NCI-H510A (cell line): ENCODE measurements at regions not wholly inside any gene's neighbourhood (a gene's known extent, or its start where the extent isn't known, plus 50 kb on each side); places are given as distances from the start of the nearest gene placed in this dataset.
"Not testable (repeated sequence)": the region's sequence is repeated elsewhere in the genome, so short reads cannot be mapped to it uniquely, and the experiment has no call there.

Experiments used
- DNase-seq: peaks from one replicate; lab custom pipeline; 2025; lab: John Stamatoyannopoulos, UW

- peak; percentile 6 for DNase-seq
Measured at GRCh38 chr21:27885296-27885711, 918.4 kb upstream of the ADAMTS5 start.

DNA sequence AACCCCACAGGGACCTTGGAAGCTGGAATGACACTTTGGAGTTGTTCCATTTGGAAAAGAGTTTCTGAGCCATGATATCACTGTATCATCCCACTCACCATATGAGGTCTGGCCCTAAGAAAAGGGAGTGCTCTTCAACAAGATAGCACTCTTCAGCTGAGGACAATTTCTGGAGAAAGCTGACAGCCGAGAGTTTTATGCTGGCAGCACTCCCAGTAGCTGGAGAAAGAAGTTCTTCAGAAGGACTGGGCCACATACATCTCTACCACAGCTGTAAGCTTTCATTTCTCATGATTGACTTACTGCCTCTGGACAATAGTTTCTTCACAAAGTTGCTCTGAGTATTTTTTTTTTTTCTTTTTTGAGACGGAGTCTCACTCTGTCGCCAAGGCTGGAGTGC, 914.4 kb upstream of the ADAMTS5 start:
- not testable (repeated sequence) for DNase-seq

DNA sequence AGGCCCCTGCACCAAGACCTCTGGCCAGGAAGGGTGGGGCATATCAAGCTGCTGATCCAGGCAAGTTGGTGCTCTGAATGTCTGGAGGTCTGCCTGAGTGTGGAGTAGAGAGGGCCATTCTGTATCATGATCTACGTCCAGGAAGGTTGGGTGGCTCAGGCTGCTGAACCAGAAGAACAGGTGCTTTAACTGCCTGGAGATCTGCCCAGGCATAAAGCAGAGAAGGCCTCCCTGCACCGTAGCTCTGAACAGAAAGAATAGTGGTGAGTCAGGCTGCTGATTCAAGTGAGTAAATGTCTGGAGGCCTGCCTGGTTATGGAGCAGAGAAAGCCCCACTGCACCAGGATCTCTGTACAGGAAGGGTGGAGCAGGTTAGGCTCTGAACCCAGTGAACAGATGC, 905.5 kb upstream of the ADAMTS5 start:
- DNase-seq, result not testable (repeated sequence)

GRCh38 chr21:27870755-27871154, 903.9 kb upstream of the ADAMTS5 start:
- DNase-seq, result not testable (repeated sequence)

DNA sequence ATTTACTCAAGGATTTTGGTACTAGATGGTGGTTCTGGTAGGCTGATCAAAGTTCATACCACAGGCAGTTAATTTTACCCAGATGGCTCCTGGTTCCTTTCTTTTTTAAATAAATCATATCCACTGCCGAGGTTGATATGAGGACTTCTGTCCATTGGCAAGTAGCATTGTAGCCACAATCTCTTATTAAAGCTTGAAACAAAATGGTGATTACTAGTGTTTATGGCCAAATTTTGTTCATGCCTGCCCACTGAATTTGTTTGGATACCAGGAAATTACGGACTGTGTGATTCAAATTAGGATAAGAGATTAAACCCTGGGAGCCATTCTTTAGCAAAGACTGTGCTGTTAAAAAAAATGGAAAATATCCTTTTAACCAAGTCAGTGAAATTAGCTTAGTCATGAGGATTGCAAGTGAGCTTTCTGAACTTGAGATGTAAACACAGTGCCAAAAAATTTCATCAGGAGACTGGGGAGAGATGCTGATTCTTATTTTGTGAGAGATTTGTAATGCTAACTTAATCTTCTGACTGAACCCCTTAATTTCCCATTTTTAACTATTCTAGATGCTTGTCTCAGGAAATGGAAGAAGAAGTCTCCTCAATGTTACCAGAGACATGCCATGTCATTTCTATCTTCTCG, 893.5 kb upstream of the ADAMTS5 start:
- DNase-seq, result not testable (repeated sequence)

- not testable (repeated sequence) for DNase-seq
Measured at GRCh38 chr21:27858053-27858825, 891.4 kb upstream of the ADAMTS5 start.

DNA sequence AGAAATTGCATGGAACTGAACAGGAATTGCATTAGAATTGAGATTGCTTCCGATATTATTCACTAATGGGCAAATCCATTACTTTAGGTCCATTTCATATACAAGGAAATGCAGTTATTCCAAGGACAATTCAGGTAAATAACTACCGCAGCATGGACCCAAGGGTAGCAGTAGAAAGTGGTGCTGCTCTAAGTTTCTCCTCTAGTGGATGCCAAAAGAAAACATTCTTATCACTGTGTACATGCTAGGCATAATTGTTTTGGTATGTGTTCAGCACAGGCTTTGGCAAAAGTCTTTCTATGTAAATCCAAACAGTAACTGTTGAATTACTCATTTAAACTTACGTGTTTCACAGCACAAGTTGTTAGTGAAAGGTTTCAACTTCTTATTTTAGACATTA, 890.1 kb upstream of the ADAMTS5 start:
- DNase-seq, result not testable (repeated sequence)

GRCh38 chr21:27841084-27841672, 874.3 kb upstream of the ADAMTS5 start:
- no peak for DNase-seq

DNA sequence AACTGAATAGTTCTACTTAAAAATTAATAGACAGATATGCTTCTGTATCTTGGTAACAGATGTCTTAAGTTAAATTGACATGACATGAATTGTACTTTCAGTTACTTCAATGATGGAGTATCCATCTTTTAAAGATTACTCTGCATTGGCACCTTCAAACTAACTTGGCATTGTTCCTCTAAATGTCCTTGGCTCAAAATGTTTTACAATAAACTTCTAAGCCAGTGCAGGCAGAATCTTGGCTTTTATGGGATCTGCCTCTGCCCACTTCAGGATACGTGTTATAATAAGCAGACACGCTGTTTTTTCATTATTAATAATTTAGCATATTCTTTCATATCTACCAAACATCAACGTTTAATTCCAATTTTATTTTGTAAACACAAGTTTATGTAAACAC, 873.4 kb upstream of the ADAMTS5 start:
- no peak for DNase-seq

DNA sequence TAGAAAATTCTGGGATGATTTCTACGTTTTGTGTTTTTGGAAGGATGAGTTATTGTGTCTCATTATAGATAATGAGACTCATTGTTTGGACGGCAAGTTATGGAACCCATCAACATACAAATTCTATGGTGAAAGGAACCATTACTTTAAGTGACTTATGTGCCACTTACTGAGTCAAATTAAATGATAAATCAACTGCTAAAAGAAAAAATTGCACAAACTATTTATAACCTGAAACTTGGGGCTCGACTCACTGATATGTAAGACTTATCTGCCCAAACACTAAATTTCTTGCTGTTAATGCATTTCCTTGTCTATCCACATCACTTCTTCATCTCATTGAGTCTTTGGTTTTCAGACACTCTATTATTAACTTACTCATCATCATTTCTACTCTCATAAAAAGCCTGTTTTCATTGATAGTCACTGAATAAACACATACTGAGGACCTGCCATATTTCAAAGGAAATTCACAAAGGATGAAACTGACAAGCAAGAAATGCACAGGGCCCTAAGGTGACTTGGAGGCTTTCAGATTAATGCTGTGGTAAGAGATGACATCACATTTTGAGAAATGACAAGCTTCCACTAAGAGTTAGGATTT, 872.7 kb upstream of the ADAMTS5 start:
- no peak for DNase-seq

DNA sequence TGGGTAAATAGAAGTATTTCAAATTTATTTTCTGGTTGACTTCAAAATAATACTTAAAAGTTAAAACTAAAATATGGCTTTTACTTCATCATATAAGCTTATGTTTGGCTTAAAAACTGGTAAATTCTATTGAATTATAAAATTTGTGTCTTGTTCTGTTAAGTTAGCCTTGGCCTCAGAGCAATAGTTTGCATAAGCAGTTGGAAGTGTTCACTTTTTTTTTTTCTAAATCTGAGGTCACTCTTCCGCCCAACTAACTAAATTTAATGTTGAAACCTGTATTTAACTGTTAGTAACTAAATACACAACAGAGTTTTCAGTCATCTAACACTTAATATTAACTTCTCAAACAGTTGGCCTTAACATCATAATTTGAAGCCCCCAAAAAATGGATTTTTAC, 871.7 kb upstream of the ADAMTS5 start:
- DNase-seq, result no peak

DNA sequence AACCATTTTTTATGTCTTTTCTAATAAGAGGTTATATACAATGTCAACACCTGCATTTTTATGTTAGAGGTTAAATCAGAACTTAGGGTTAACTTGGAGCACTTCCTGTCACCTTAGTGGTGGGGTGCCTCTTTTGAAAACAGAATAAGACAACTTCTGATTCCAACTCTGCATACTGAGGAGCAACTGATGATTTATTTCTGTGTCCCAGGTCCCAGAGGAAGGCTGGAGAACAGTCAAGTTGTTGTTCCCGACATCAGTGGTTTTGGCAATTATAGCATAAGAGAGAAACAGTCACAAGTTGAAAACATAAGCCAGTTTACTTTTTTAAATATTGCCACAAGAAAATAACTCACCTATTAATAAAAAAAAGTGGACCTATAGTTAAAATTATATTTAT, 871.0 kb upstream of the ADAMTS5 start:
- DNase-seq, result no peak

DNA sequence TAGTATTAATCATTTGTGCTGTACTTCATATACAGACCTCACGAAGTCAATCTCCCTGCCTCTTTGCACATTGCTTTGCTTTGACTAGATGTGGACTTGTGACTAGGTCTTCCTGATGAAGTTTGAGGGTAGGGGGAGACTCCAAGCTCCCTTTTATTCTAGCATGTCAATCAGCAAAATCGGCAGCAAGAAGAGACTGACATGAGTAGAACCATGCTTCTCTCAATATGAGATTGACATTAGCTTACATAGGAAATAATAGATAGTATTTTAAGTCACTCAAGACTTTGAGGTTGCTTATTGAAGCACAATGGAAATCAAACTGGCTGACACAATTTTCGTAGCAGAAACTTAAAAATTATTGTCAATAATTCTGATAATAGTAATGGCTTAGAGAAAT, 866.4 kb upstream of the ADAMTS5 start:
- no peak for DNase-seq

GRCh38 chr21:27831816-27832569, 865.1 kb upstream of the ADAMTS5 start:
- no peak for DNase-seq

DNA sequence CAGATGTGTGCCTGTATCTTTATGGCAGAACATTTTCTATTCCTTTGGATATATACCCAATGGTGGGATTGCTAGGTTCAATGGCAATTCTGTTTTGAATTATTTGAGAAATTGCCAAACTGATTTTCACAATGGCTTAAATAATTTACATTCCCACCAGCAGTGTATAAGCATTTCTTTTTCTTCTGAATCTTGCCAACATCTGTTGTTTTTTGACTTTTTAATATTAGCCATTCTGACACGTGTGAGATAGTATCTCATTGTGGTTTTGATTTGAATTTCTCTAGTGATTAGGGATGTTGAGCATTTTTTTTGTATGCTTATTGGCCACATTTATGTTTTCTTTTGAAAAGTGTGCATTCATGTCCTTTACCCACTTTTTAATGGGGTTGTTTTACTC, 864.3 kb upstream of the ADAMTS5 start:
- no peak for DNase-seq

DNA sequence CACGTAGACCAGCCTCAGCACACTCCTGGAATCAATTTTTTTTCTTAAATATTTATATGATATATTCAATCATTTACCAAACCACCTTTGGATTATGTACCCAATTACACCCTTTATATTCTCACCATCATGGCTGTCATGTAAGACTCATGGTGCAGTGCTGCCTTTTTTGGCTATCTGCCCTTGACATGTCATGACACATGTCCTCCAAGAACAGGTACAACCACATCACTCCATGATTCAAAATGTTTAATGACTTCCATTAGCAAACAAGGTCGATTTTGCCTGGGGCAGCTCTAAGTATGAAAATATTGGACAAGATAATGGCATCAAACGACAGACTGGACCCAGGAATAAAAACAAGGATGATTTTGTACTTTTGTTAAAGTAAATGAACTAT, 861.1 kb upstream of the ADAMTS5 start:
- DNase-seq, result no peak

DNA sequence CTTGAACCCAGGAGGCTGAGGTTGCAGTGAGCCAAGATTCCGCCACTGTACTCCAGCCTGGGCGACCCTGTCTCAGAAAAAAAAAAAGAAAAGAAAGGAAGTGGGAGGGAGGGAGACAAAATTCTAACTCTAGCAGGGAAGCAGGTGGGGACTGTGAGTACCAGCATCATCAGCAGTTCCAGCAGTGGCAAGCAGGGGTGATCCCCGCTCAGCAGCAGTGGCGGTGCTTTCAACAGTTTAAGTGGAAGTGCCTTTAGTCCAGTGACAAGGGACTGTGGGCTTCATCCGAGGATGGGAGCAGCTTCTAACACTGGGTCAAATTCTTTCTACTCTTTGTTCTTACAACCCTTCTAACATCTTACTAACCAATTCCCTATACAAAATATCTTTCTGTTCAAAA, 858.1 kb upstream of the ADAMTS5 start:
- DNase-seq, result no peak

DNA sequence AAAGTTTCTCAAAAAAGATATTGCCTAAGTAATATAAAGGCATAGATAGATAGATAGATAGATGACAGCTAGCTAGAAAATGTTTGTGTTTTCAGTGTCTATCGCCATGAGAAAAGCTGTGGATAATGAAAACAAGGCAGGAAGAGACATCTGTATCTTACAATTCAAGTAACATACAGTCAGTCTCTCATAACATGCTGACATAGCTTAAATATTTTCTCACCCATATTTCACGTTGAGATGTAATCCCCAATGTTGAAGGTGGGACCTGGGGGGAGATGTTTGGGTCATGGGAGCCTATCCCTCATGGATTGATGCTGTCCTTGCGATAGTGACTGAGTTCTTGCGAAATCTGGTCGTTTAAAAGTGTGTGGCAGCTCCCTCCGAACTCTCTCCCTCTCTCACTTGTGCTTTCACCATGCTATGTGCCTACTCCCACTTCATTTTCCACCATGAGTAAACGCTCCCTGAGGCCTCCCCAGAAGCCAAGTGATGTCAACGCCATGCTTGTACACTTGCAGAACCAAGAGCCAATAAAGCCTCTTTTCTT, 856.8 kb upstream of the ADAMTS5 start:
- DNase-seq, result no peak

DNA sequence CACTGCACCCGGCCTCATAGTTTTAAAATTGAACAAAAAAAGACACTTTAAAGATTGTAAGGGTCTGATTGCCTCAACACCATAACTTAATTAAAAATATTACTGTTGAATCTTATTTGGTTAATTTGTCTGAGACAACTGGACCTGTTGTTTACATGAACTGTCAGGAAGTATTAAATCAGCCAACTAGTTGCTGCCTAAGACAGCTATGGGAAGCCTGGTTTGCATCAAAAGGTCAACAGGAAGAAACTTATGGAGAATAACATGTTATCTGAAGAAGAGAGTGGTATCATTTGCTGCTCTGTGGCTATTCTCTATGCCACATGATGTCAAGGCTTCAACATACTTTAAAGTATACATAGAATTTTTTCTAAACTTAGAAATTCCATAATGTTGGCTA, 853.5 kb upstream of the ADAMTS5 start:
- DNase-seq, result no peak

- no peak for DNase-seq
Measured at GRCh38 chr21:27819299-27819698, 852.4 kb upstream of the ADAMTS5 start.

DNA sequence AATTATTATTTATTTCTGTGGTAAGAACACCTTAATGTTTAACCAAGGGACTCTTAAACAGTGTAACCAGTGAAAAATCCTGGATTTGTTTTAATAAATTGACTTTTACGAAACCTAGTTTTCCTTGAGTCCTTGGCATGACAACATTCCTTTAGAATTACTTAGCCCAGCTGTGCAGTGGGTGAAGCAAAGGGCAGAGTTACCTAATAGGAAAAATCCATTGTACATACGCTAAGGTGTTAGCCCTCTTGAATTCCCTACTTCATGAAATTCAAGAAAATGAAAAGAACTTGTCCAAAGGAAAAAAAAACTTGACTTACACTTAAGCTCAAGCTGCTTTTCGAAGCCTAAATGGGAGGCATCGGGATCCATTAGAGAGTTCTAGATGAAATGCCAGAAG, 852.0 kb upstream of the ADAMTS5 start:
- no peak for DNase-seq
